ENCODE measurements at regions not wholly inside any gene's neighbourhood (a gene's known extent, or its start where the extent isn't known, plus 50 kb on each side); places are given as distances from the start of the nearest gene placed in this dataset.
A peak's percentile ranks its signal among the peaks of the same experiment; 100 is the strongest.

DNA sequence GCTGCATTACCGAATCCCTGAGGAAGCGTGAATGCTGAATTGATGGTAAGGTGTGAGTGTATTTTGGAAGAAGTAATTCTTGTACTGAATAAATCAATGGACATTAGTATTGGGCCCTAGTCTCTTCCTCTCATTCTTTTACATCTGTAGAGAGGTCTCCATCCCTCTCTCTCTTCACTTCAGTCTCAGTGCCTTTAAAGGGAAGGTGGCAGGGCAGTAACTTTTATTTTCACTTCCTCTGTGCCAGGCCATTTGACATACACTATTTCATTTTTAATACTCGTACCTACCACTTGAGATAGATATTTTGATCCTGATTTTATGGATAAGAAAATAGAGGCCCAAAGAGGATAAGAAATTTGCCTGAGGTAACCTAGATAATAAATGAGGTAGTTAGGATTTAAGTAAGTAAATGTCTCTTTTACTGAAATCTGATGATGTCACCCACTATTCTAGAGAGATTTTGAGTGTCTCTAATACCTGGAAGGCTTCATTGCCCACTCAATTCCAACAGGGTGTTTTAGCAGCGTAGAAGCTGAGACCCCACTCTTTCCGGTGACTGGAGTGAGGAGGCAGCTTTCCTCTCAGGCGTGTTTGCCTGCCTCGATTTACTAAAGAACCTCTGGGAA lies 177.9 kb upstream of the PRICKLE1 start:
- TF ChIP-seq, protein P1, sequence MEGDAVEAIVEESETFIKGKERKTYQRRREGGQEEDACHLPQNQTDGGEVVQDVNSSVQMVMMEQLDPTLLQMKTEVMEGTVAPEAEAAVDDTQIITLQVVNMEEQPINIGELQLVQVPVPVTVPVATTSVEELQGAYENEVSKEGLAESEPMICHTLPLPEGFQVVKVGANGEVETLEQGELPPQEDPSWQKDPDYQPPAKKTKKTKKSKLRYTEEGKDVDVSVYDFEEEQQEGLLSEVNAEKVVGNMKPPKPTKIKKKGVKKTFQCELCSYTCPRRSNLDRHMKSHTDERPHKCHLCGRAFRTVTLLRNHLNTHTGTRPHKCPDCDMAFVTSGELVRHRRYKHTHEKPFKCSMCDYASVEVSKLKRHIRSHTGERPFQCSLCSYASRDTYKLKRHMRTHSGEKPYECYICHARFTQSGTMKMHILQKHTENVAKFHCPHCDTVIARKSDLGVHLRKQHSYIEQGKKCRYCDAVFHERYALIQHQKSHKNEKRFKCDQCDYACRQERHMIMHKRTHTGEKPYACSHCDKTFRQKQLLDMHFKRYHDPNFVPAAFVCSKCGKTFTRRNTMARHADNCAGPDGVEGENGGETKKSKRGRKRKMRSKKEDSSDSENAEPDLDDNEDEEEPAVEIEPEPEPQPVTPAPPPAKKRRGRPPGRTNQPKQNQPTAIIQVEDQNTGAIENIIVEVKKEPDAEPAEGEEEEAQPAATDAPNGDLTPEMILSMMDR (conservative IDR thresholded peaks at IDR 0.05; ENCODE audit: low read length), result no peak
- H3K4me3 ChIP-seq (ENCODE audit: low read length), result no peak overlapping the region
- DNase-seq (ENCODE audit: low read depth), result no peak

DNA sequence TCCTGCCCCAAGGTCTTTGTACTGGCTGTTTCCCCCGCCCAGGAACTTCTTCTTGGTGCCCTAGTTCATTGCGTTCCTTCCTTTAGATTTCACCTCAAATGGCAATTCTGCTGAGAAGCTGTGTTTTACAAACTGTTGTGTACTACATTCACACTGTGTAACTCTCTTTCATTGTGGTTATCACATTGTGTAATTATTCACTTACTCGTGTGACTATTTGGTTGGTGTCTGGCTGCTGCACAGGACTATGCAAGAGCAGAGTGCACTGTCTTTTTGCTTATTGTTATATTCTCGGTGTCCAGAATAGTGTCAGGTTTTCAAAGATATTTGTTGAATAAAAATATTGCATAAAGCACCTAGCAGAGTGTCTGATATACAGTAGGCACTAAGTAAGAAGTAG lies 177.2 kb upstream of the PRICKLE1 start:
- no peak overlapping the region for H3K4me3 ChIP-seq (ENCODE audit: low read length)
- TF ChIP-seq, protein P1 (conservative IDR thresholded peaks at IDR 0.05; ENCODE audit: low read length), result no peak
- no peak for DNase-seq (ENCODE audit: low read depth)

DNA sequence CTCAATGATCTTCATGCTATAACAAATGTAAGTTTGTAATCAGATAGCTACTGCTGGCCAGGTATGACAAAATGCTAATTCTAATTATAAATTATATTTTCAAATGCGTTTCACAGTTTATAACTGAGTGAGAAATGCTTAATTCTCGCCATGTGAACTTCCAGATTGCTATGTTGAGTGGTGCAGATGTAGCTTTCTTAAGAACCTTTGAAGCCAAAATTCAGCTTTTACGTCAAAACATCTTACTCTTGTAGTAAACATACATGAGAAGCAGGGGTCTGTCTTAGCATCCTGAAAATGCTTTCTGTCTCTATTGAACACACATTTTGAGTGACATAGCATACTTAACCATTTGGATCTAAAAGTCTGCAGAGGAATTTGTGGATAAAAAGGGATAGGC lies 176.5 kb upstream of the PRICKLE1 start:
- no peak for DNase-seq (ENCODE audit: low read depth)
- TF ChIP-seq, protein P1 (conservative IDR thresholded peaks at IDR 0.05; ENCODE audit: low read length), result no peak
- H3K4me3 ChIP-seq (ENCODE audit: low read length), result no peak overlapping the region

DNA sequence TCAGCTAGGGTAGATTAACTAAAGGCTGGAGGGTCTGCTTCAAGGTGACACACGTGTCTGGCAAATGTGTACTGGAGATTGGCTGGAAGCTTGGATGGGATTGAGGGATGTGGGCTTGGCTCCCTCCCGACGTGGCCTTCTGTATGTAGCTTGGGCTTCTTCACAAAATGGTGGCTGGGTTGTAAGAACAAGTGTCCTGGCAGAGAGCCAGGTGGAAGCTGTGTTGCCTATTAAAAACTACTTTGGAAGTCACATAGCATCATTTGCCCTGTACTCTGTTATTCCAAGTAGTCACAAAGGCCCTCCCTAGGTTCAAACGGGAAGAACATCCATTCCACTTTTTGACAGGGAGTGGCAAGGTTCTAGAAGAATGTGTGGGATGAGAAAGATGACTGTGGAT lies 174.1 kb upstream of the PRICKLE1 start:
- DNase-seq (ENCODE audit: low read depth), result no peak
- H3K4me3 ChIP-seq (ENCODE audit: low read length), result no peak overlapping the region
- TF ChIP-seq, protein P1 (conservative IDR thresholded peaks at IDR 0.05; ENCODE audit: low read length), result no peak

DNA sequence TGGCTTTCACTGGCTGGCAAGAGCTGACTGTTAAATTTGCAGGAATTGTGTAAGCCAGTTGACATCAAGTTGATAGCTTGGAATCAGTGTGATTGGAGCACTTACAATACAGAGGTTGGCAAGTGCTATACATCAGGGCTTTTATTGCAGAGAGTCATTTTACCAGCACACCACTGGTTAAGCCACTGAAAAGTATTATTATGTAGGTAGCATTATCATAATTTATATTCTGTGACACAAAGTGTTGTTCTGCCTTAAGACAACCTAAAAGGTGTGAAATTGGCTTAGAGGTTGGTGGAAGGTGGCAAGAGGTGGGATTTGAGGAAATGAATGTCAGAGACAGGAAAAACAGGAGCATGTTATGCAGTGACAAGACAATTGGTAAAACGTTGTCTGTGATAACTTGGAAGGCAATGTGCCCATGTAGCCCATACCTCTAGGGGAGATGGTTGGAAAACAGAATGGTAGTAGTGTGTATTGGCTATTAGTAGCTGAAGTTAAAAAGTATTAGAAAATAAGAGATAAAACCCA lies 172.9 kb upstream of the PRICKLE1 start:
- no peak for DNase-seq (ENCODE audit: low read depth)
- H3K4me3 ChIP-seq (ENCODE audit: low read length), result no peak overlapping the region
- TF ChIP-seq, protein P1 (conservative IDR thresholded peaks at IDR 0.05; ENCODE audit: low read length), result no peak

DNA sequence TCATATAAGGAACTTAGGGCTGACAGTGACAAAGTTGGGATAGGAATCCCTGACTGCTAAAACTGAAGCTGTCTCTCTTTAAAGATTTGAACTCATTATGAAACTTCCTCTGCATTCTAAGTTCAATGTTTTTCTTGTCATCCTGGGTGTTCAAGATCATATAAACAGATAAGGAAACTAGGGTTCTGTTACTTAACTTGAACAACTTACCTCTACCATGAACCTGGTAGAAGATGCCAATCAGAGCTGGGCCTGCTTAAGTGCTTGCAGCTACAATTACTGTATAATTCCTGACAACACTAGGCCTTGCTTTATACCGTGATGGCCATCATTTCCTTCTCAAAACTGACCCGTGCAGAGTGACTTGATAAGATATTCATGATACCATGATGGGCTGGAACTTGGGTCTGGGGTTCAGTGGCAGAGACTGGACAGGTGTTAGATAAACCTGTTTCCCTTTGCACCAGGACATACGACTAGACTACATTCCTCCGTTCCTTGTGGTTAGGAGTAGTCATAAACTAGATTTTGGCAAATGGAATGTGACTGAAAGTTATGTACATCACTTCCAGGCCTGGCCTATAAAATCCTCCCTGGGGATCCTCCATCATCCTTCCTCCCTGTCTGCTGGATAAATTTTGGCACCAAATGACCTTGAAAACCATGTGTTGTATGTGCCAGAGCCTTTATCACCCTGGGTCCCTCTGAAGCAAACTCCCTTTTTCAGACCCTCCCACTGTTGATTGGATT lies 172.2 kb upstream of the PRICKLE1 start:
- TF ChIP-seq, protein P1 (conservative IDR thresholded peaks at IDR 0.05; ENCODE audit: low read length), result no peak
- peak; percentile 39 for DNase-seq (ENCODE audit: low read depth)
- H3K4me3 ChIP-seq (ENCODE audit: low read length), result no peak overlapping the region

DNA sequence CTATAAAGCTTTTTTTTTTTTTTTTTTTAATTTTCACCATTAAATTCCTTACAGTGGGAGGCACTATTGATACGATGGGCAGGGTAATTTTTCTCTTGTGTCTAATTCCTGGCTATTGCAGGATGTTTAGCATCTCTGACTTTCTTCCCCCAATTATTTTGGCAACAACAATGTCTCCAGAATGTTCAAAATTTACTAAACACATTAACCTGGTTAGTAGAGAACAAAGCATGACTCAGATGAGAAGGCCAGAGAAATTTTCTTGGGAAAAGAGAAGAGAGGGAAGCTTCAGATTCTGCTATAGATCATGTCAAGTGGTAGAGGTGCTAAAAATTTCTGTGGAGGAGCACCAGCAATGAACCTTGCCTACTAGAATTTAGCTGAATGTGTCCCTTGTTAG lies 171.5 kb upstream of the PRICKLE1 start:
- DNase-seq (ENCODE audit: low read depth), result peak; percentile 12
- H3K4me3 ChIP-seq (ENCODE audit: low read length), result no peak overlapping the region
- TF ChIP-seq, protein P1 (conservative IDR thresholded peaks at IDR 0.05; ENCODE audit: low read length), result no peak

All from AG10803 (cell line).